T-helper 1 cell treated with Interleukin-12 subunit alpha and Interleukin-12 subunit beta and Interleukin-4 antibody, amounts not matched to agents 30 μg/mL and 1 μg/mL, for 36 hours (primary cell): ENCODE measurements at regions not wholly inside any gene's neighbourhood (a gene's known extent, or its start where the extent isn't known, plus 50 kb on each side); places are given as distances from the start of the nearest gene placed in this dataset.

Source experiments
- H3K27ac Mint-ChIP-seq: one replicate; pipeline ENCODE4 v1.8.0; 2021; ENCODE audit warnings: mild to moderate bottlenecking, mixed read lengths
- H3K27me3 Mint-ChIP-seq: one replicate; pipeline ENCODE4 v1.8.0; 2021; ENCODE audit warnings: low read depth, mixed read lengths
- H3K36me3 Mint-ChIP-seq: one replicate; pipeline ENCODE4 v1.8.0; 2021; ENCODE audit warnings: low read depth, mixed read lengths
- H3K4me1 Mint-ChIP-seq: one replicate; pipeline ENCODE4 v1.8.0; 2021; ENCODE audit warnings: low read depth, mixed read lengths
- H3K4me3 Mint-ChIP-seq: one replicate; pipeline ENCODE4 v1.8.0; 2021; ENCODE audit warnings: mild to moderate bottlenecking, moderate library complexity, mixed read lengths
- H3K9me3 Mint-ChIP-seq: one replicate; pipeline ENCODE4 v1.8.0; 2021; ENCODE audit warnings: mixed read lengths

GRCh38 chr6:141735126-141735525 lies 397.6 kb upstream of the GJE1 start:
- Mint-ChIP-seq H3K27me3 (no peaks in the 10 kb centered on the region), H3K4me3 (no peak overlapping the region), H3K36me3 (no peaks in the 10 kb centered on the region), H3K27ac (no peak overlapping the region), H3K9me3 (no peaks in the 10 kb centered on the region), H3K4me1 (no peaks in the 10 kb centered on the region)

GRCh38 chr6:141734071-141734840 lies 398.5 kb upstream of the GJE1 start:
- Mint-ChIP-seq H3K4me3 (no peak overlapping the region), H3K36me3 (no peaks in the 10 kb centered on the region), H3K9me3 (no peaks in the 10 kb centered on the region), H3K4me1 (no peaks in the 10 kb centered on the region), H3K27me3 (no peaks in the 10 kb centered on the region), H3K27ac (no peak overlapping the region)

GRCh38 chr6:141729146-141729545 lies 403.6 kb upstream of the GJE1 start:
- H3K9me3 Mint-ChIP-seq, result no peaks in the 10 kb centered on the region

GRCh38 chr6:141728330-141728729 lies 404.4 kb upstream of the GJE1 start:
- Mint-ChIP-seq H3K27me3 (no peaks in the 10 kb centered on the region), H3K9me3 (no peaks in the 10 kb centered on the region), H3K4me3 (no peak overlapping the region), H3K36me3 (no peaks in the 10 kb centered on the region), H3K4me1 (no peaks in the 10 kb centered on the region), H3K27ac (no peak overlapping the region)

More at GRCh38 chr6:141729146-141729545, 403.6 kb upstream of the GJE1 start:
- H3K4me1 Mint-ChIP-seq, result no peaks in the 10 kb centered on the region
- H3K27ac Mint-ChIP-seq, result no peak overlapping the region
- H3K36me3 Mint-ChIP-seq, result no peaks in the 10 kb centered on the region
- H3K4me3 Mint-ChIP-seq, result no peak overlapping the region
- no peaks in the 10 kb centered on the region for H3K27me3 Mint-ChIP-seq

- Mint-ChIP-seq H3K27ac (no peak overlapping the region), H3K36me3 (no peaks in the 10 kb centered on the region), H3K27me3 (no peaks in the 10 kb centered on the region), H3K4me3 (no peak overlapping the region), H3K4me1 (no peaks in the 10 kb centered on the region), H3K9me3 (no peaks in the 10 kb centered on the region)
These were observed 406.5 kb upstream of the GJE1 start for GRCh38 chr6:141726248-141726647.

- Mint-ChIP-seq H3K4me3 (no peak overlapping the region), H3K36me3 (no peaks in the 10 kb centered on the region), H3K4me1 (no peaks in the 10 kb centered on the region), H3K27ac (no peak overlapping the region), H3K27me3 (no peaks in the 10 kb centered on the region), H3K9me3 (no peaks in the 10 kb centered on the region)
These were observed 408.0 kb upstream of the GJE1 start for GRCh38 chr6:141724731-141725130.

- Mint-ChIP-seq H3K4me3 (no peak overlapping the region), H3K27ac (no peak overlapping the region), H3K36me3 (no peaks in the 10 kb centered on the region), H3K9me3 (no peaks in the 10 kb centered on the region), H3K4me1 (no peaks in the 10 kb centered on the region), H3K27me3 (no peaks in the 10 kb centered on the region)
These were observed 413.2 kb upstream of the GJE1 start for GRCh38 chr6:141719476-141719875.

- H3K27me3 Mint-ChIP-seq, result no peaks in the 10 kb centered on the region
- no peak overlapping the region for H3K27ac Mint-ChIP-seq
- H3K36me3 Mint-ChIP-seq, result no peaks in the 10 kb centered on the region
- no peak overlapping the region for H3K4me3 Mint-ChIP-seq
- H3K9me3 Mint-ChIP-seq, result no peaks in the 10 kb centered on the region
- no peaks in the 10 kb centered on the region for H3K4me1 Mint-ChIP-seq
These were observed 427.3 kb upstream of the GJE1 start for GRCh38 chr6:141705431-141705830.

- H3K9me3 Mint-ChIP-seq, result no peaks in the 10 kb centered on the region
- no peaks in the 10 kb centered on the region for H3K4me1 Mint-ChIP-seq
- H3K36me3 Mint-ChIP-seq, result no peaks in the 10 kb centered on the region
- no peaks in the 10 kb centered on the region for H3K27me3 Mint-ChIP-seq
- no peak overlapping the region for H3K27ac Mint-ChIP-seq
- no peak overlapping the region for H3K4me3 Mint-ChIP-seq
These were observed 428.6 kb upstream of the GJE1 start for GRCh38 chr6:141704151-141704550.

- Mint-ChIP-seq H3K4me1 (no peaks in the 10 kb centered on the region), H3K27me3 (no peaks in the 10 kb centered on the region), H3K27ac (no peak overlapping the region), H3K9me3 (no peaks in the 10 kb centered on the region), H3K4me3 (no peak overlapping the region), H3K36me3 (no peaks in the 10 kb centered on the region)
These were observed 431.0 kb upstream of the GJE1 start for GRCh38 chr6:141701732-141702131.

- Mint-ChIP-seq H3K27me3 (no peaks in the 10 kb centered on the region), H3K4me3 (no peak overlapping the region), H3K9me3 (no peaks in the 10 kb centered on the region), H3K36me3 (no peaks in the 10 kb centered on the region), H3K27ac (no peak overlapping the region), H3K4me1 (no peaks in the 10 kb centered on the region)
These were observed 431.9 kb upstream of the GJE1 start for GRCh38 chr6:141700819-141701218.

- H3K27ac Mint-ChIP-seq, result no peak overlapping the region
- no peaks in the 10 kb centered on the region for H3K9me3 Mint-ChIP-seq
- no peak overlapping the region for H3K4me3 Mint-ChIP-seq
- no peaks in the 10 kb centered on the region for H3K27me3 Mint-ChIP-seq
- no peaks in the 10 kb centered on the region for H3K36me3 Mint-ChIP-seq
- no peaks in the 10 kb centered on the region for H3K4me1 Mint-ChIP-seq
These were observed 443.8 kb upstream of the GJE1 start for GRCh38 chr6:141688916-141689315.

GRCh38 chr6:141685416-141685815 lies 447.3 kb upstream of the GJE1 start:
- H3K36me3 Mint-ChIP-seq, result no peaks in the 10 kb centered on the region
- no peaks in the 10 kb centered on the region for H3K9me3 Mint-ChIP-seq
- no peak overlapping the region for H3K4me3 Mint-ChIP-seq
- no peaks in the 10 kb centered on the region for H3K27me3 Mint-ChIP-seq
- no peak overlapping the region for H3K27ac Mint-ChIP-seq
- H3K4me1 Mint-ChIP-seq, result no peaks in the 10 kb centered on the region

GRCh38 chr6:141682391-141682790 lies 450.3 kb upstream of the GJE1 start:
- no peaks in the 10 kb centered on the region for H3K27me3 Mint-ChIP-seq
- no peak overlapping the region for H3K4me3 Mint-ChIP-seq
- H3K4me1 Mint-ChIP-seq, result no peaks in the 10 kb centered on the region
- H3K27ac Mint-ChIP-seq, result no peak overlapping the region
- no peaks in the 10 kb centered on the region for H3K9me3 Mint-ChIP-seq
- H3K36me3 Mint-ChIP-seq, result no peaks in the 10 kb centered on the region

GRCh38 chr6:141677598-141678211 lies 455.0 kb upstream of the GJE1 start:
- H3K36me3 Mint-ChIP-seq, result no peaks in the 10 kb centered on the region
- H3K27me3 Mint-ChIP-seq, result no peaks in the 10 kb centered on the region
- no peaks in the 10 kb centered on the region for H3K4me1 Mint-ChIP-seq
- no peak overlapping the region for H3K4me3 Mint-ChIP-seq
- H3K27ac Mint-ChIP-seq, result no peak overlapping the region
- no peaks in the 10 kb centered on the region for H3K9me3 Mint-ChIP-seq
